CD14-positive monocyte (primary cell): ENCODE measurements at regions not wholly inside any gene's neighbourhood (a gene's known extent, or its start where the extent isn't known, plus 50 kb on each side); places are given as distances from the start of the nearest gene placed in this dataset.
A peak's percentile ranks its signal among the peaks of the same experiment; 100 is the strongest.

Source experiments
- DNase-seq, 3 donors: peaks; one replicate each; pipeline ENCODE4 v3.0.0-alpha.2; 2011 to 2022
- H2AFZ ChIP-seq: 2 replicates; pipeline ENCODE4 v1.6.0; 2012; ENCODE audit warnings: mild to moderate bottlenecking, low read depth, low read length, inconsistent platforms; ENCODE audit not compliant: insufficient read depth, poor library complexity, severe bottlenecking
- H3K27ac ChIP-seq, 2 donors: 1 replicate in 1 of 2; 2 replicates in 1 of 2; pipeline ENCODE4 v1.5.1; 2012 to 2013; ENCODE audit warnings: low read length in 2 of 2, control low read depth in 1 of 2, inconsistent platforms in 1 of 2, low read depth in 1 of 2, mild to moderate bottlenecking in 1 of 2
- H3K27me3 ChIP-seq, 2 donors: one replicate each; pipeline versions ENCODE4 v1.6.0 to v1.6.1; 2011 to 2013; ENCODE audit warnings: low read length in 2 of 2; ENCODE audit not compliant: control insufficient read depth in 2 of 2, insufficient read depth in 2 of 2
- H3K36me3 ChIP-seq, 2 donors: replicated peaks in 1 of 2; 1 replicate in 1 of 2; 2 replicates in 1 of 2; pipeline versions ENCODE4 v1.5.1 to v1.6.1; 2012 to 2013; ENCODE audit warnings: low read length in 2 of 2, control low read depth in 1 of 2, inconsistent platforms in 1 of 2, mild to moderate bottlenecking in 1 of 2; ENCODE audit not compliant: insufficient read depth in 2 of 2, control insufficient read depth in 1 of 2
- H3K4me1 ChIP-seq, 2 donors: 1 replicate in 1 of 2; 2 replicates in 1 of 2; pipeline versions ENCODE4 v1.5.1 to v1.6.1; 2012 to 2013; ENCODE audit warnings: low read length in 2 of 2, control low read depth in 1 of 2, inconsistent platforms in 1 of 2, mild to moderate bottlenecking in 1 of 2, moderate library complexity in 1 of 2; ENCODE audit not compliant: insufficient read depth in 2 of 2, control insufficient read depth in 1 of 2
- H3K4me2 ChIP-seq: replicated peaks from 2 replicates; pipeline ENCODE3; 2012; ENCODE audit warnings: low read length, moderate library complexity, mild to moderate bottlenecking; ENCODE audit not compliant: poor library complexity, severe bottlenecking; ENCODE audit errors: extremely low read depth
- H3K4me3 ChIP-seq, 3 experiments: fragments of 200-600 bp in 1 of 3; sonication (generic) in 1 of 3; replicated peaks in 1 of 3; 1 replicate in 2 of 3; 2 replicates in 1 of 3; pipeline ENCODE4 v1.5.1; 2011 to 2013; ENCODE audit warnings: low read length in 3 of 3, mild to moderate bottlenecking in 3 of 3, control low read depth in 2 of 3, low read depth in 2 of 3, inconsistent platforms in 1 of 3, moderate library complexity in 1 of 3
- H3K79me2 ChIP-seq: 2 replicates; pipeline ENCODE4 v1.6.0; 2012; ENCODE audit warnings: mild to moderate bottlenecking, control low read depth, inconsistent platforms, low read length, moderate library complexity; ENCODE audit not compliant: insufficient read depth
- H3K9ac ChIP-seq: 2 replicates; pipeline ENCODE4 v1.6.0; 2017; ENCODE audit warnings: low read length, mild to moderate bottlenecking; ENCODE audit not compliant: insufficient read depth, poor library complexity, severe bottlenecking
- H3K9me3 ChIP-seq, 2 donors: replicated peaks in 1 of 2; 1 replicate in 1 of 2; 2 replicates in 1 of 2; pipeline versions ENCODE4 v1.5.1 to v1.6.1; 2012 to 2013; ENCODE audit warnings: low read length in 2 of 2, control low read depth in 1 of 2; ENCODE audit not compliant: control insufficient read depth in 1 of 2, insufficient read depth in 1 of 2
- H4K20me1 ChIP-seq: 2 replicates; pipeline ENCODE4 v1.6.0; 2012; ENCODE audit warnings: mild to moderate bottlenecking, low read length, control low read depth, moderate library complexity; ENCODE audit not compliant: insufficient read depth
- H3K27ac Mint-ChIP-seq, 7 donors: one replicate each; pipeline ENCODE4 v1.8.0; 2020; ENCODE audit warnings: mild to moderate bottlenecking in 7 of 7, mixed read lengths in 7 of 7, moderate library complexity in 6 of 7, inconsistent platforms in 2 of 7
- H3K27me3 Mint-ChIP-seq, 3 donors: one replicate each; pipeline ENCODE4 v1.8.0; 2021 to 2022; ENCODE audit warnings: low read depth in 3 of 3, mild to moderate bottlenecking in 3 of 3, mixed read lengths in 3 of 3, moderate library complexity in 3 of 3, inconsistent platforms in 1 of 3
- H3K36me3 Mint-ChIP-seq, 2 donors: one replicate each; pipeline ENCODE4 v1.8.0; 2020; ENCODE audit warnings: mixed read lengths in 2 of 2, inconsistent platforms in 1 of 2, mild to moderate bottlenecking in 1 of 2
- H3K4me1 Mint-ChIP-seq: one replicate; pipeline ENCODE4 v1.8.0; 2020; ENCODE audit warnings: mild to moderate bottlenecking, mixed read lengths
- H3K4me3 Mint-ChIP-seq, 2 donors: one replicate each; pipeline ENCODE4 v1.8.0; 2020; ENCODE audit warnings: mild to moderate bottlenecking in 2 of 2, mixed read lengths in 2 of 2, moderate library complexity in 1 of 2
- H3K9me3 Mint-ChIP-seq, 7 donors: one replicate each; pipeline ENCODE4 v1.8.0; 2020 to 2022; ENCODE audit warnings: mixed read lengths in 7 of 7, mild to moderate bottlenecking in 6 of 7, moderate library complexity in 6 of 7, inconsistent platforms in 2 of 7
- CTCF ChIP-seq: fragments of 200-600 bp; IDR thresholded peaks from one replicate; pipeline ENCODE4 v1.8.0; 2022; ENCODE audit warnings: antibody characterized with exemption, mild to moderate bottlenecking
- WGBS: methylation state at CpG from one replicate; pipeline ENCODE4 v1.1.5; 2013; ENCODE audit warnings: missing lambda C conversion rate; ENCODE audit not compliant: insufficient coverage; 5-methylcytosine and 5-hydroxymethylcytosine counted together
- intact Hi-C, 2 donors: fragments of 100-400 bp; cut with micrococcal nuclease; formaldehyde crosslinking; loops; one replicate each; pipeline versions ENCODE4 v1.15.0 to v1.15.1; 2023

- Mint-ChIP-seq H3K9me3 (peaks cover 0 to 8% (median 2%) of the 10 kb centered on the region in 7 donors), H3K36me3 (no peaks in the 10 kb centered on the region), H3K4me3 (peak overlapping the region; percentile 37 to 74), H3K4me1 (peaks cover 13% of the 10 kb centered on the region), H3K27ac (peak overlapping the region; percentile 92 to 98 (median 96)), H3K27me3 (peaks cover 9 to 22% (median 11%) of the 10 kb centered on the region in 3 donors)
- peak overlapping the region; percentile 50 for H3K9ac ChIP-seq
- no peaks in the 10 kb centered on the region for H3K9me3 ChIP-seq
- peaks cover 0 to 1% of the 10 kb centered on the region in 2 donors for H3K27me3 ChIP-seq
- H2AFZ ChIP-seq: peak overlapping the region; percentile 30
- H3K4me1 ChIP-seq: peaks cover 8 to 10% of the 10 kb centered on the region in 2 donors
- no peak for TF ChIP-seq CTCF
- H4K20me1 ChIP-seq: no peaks in the 10 kb centered on the region
- H3K4me2 ChIP-seq: peak overlapping the region; percentile 50
- H3K79me2 ChIP-seq: no peaks in the 10 kb centered on the region
- DNase-seq: peak; percentile 79 to 94 (median 87)
- peak overlapping the region; percentile 74 for H3K27ac ChIP-seq
- H3K4me3 ChIP-seq: peak overlapping the region in 2 of 3 experiments; percentile 8 to 41
- H3K36me3 ChIP-seq: no peaks in the 10 kb centered on the region
- WGBS: 44% methylated on average over 21 of the region's 22 CpGs
- intact Hi-C loops: no loop called here
These were observed 52.9 kb upstream of the RTL6 start for GRCh38 chr22:44550711-44551491.

- intact Hi-C loops: no loop called here
- peaks cover 8 to 16% (median 9%) of the 10 kb centered on the region in 3 donors for H3K27me3 Mint-ChIP-seq
- Histone ChIP-seq H3K36me3 (no peaks in the 10 kb centered on the region), H3K27me3 (no peaks in the 10 kb centered on the region), H3K79me2 (no peaks in the 10 kb centered on the region), H3K27ac (no peak overlapping the region), H3K4me3 (no peak overlapping the region), H3K4me2 (no peak overlapping the region), H4K20me1 (no peaks in the 10 kb centered on the region), H3K9me3 (no peaks in the 10 kb centered on the region), H3K9ac (no peak overlapping the region), H3K4me1 (peaks cover 8 to 10% of the 10 kb centered on the region in 2 donors), H2AFZ (no peak overlapping the region)
- H3K9me3 Mint-ChIP-seq: peaks cover 0 to 8% (median 2%) of the 10 kb centered on the region in 7 donors
- no peaks in the 10 kb centered on the region for H3K36me3 Mint-ChIP-seq
- H3K4me1 Mint-ChIP-seq: peaks cover 13% of the 10 kb centered on the region
- no peak for TF ChIP-seq CTCF
- WGBS: 60% methylated on average over 1 of the region's 6 CpGs
- no peak for DNase-seq
- H3K27ac Mint-ChIP-seq: peak overlapping the region in 2 of 7 donors; percentile 40 to 41
- H3K4me3 Mint-ChIP-seq: no peak overlapping the region
These were observed 51.7 kb upstream of the RTL6 start for GRCh38 chr22:44549701-44550100.
